ENCODE measurements at regions not wholly inside any gene's neighbourhood (a gene's known extent, or its start where the extent isn't known, plus 50 kb on each side); places are given as distances from the start of the nearest gene placed in this dataset.

GRCh38 chr22:27380855-27381254 lies 420.7 kb downstream of the MN1 start:
- Histone ChIP-seq H3K4me1 (replicated peaks in 1 of 2) (no peaks in the 10 kb centered on the region), H3K9me3 (replicated peaks in 1 of 3) (no peaks in the 10 kb centered on the region), H3K36me3 (replicated peaks in 1 of 2) (no peaks in the 10 kb centered on the region), H3K4me3 (no peak overlapping the region), H3K27me3 (peaks cover 5% of the 10 kb centered on the region), H3K27ac (no peak overlapping the region)
- WGBS, 4 donors = 78 to 87% (median 83%) methylated on average over 16 of the region's 16 CpGs
- intact Hi-C loops (cut with DNase I) = no loop called here
- TF ChIP-seq CTCF (IDR thresholded peaks at IDR 0.05) = no peak
- no peak for TF ChIP-seq POLR2A (IDR thresholded peaks at IDR 0.05)
- DNase-seq = no peak

DNA sequence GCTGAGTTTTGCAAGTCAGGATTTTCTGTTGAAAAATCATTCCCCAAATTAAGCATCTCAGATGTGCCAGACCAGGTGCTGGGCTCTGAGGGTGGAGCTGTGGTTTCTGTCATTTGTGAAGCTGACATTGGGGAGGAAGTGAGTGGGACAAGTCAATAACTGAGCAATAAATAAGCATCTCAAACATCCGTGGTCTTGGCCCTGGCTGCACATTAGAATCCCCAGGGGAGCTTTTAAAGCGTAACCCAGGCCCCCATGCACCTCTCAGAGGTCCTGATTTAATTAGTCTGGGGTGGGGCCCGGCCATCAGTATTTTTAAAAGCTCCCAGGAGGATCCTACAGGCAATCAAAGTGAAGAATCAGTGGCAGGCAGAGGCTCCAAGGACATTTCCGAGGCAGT lies 420.0 kb downstream of the MN1 start:
- Histone ChIP-seq H3K9me3 (replicated peaks in 1 of 3) (no peaks in the 10 kb centered on the region), H3K4me1 (replicated peaks in 1 of 2) (no peaks in the 10 kb centered on the region), H3K36me3 (replicated peaks in 1 of 2) (no peaks in the 10 kb centered on the region), H3K4me3 (no peak overlapping the region), H3K27me3 (peaks cover 11% of the 10 kb centered on the region), H3K27ac (no peak overlapping the region)
- no peak for TF ChIP-seq CTCF (IDR thresholded peaks at IDR 0.05)
- no peak for TF ChIP-seq POLR2A (IDR thresholded peaks at IDR 0.05)
- 7 to 41% (median 35%) methylated on average over 3 to 4 of the region's 4 CpGs for WGBS, 4 donors
- no peak for DNase-seq
- intact Hi-C loops (cut with DNase I) = no loop called here

- no peak overlapping the region for H3K27ac ChIP-seq
- no peaks in the 10 kb centered on the region for H3K36me3 ChIP-seq (replicated peaks in 1 of 2)
- TF ChIP-seq CTCF (IDR thresholded peaks at IDR 0.05) (no peak), POLR2A (IDR thresholded peaks at IDR 0.05) (no peak)
- H3K4me1 ChIP-seq (replicated peaks in 1 of 2) = no peaks in the 10 kb centered on the region
- no peak overlapping the region for H3K4me3 ChIP-seq
- 33 to 74% (median 57%) methylated on average over 2 to 6 of the region's 6 CpGs for WGBS, 4 donors
- H3K27me3 ChIP-seq = peaks cover 11% of the 10 kb centered on the region
- intact Hi-C loops (cut with DNase I) = no loop called here
- no peaks in the 10 kb centered on the region for H3K9me3 ChIP-seq (replicated peaks in 1 of 3)
- DNase-seq = no peak
These were observed 419.4 kb downstream of the MN1 start for GRCh38 chr22:27381960-27382742.

- DNase-seq = no peak
- Histone ChIP-seq H3K9me3 (replicated peaks in 1 of 3) (no peaks in the 10 kb centered on the region), H3K27me3 (peaks cover 11% of the 10 kb centered on the region), H3K36me3 (replicated peaks in 1 of 2) (no peaks in the 10 kb centered on the region), H3K27ac (no peak overlapping the region), H3K4me3 (no peak overlapping the region), H3K4me1 (replicated peaks in 1 of 2) (no peaks in the 10 kb centered on the region)
- WGBS, 4 donors = 62 to 71% (median 64%) methylated on average over 12 of the region's 12 CpGs
- intact Hi-C loops (cut with DNase I) = no loop called here
- TF ChIP-seq POLR2A (IDR thresholded peaks at IDR 0.05) = no peak
These were observed 418.6 kb downstream of the MN1 start for GRCh38 chr22:27382947-27383346.

- TF ChIP-seq POLR2A (IDR thresholded peaks at IDR 0.05) = no peak
- no peak for TF ChIP-seq CTCF (IDR thresholded peaks at IDR 0.05)
- Histone ChIP-seq H3K36me3 (replicated peaks in 1 of 2) (no peaks in the 10 kb centered on the region), H3K9me3 (replicated peaks in 1 of 3) (no peaks in the 10 kb centered on the region), H3K27me3 (peaks cover 11% of the 10 kb centered on the region), H3K4me3 (no peak overlapping the region), H3K27ac (no peak overlapping the region), H3K4me1 (replicated peaks in 1 of 2) (no peaks in the 10 kb centered on the region)
- intact Hi-C loops (cut with DNase I) = no loop called here
- DNase-seq = no peak
- 64 to 77% (median 69%) methylated on average over 3 of the region's 3 CpGs for WGBS, 4 donors
These were observed 417.7 kb downstream of the MN1 start for GRCh38 chr22:27383896-27384295.

Data from adrenal gland (tissue), 9 donors.